HG02973 (cell line): ENCODE measurements at regions not wholly inside any gene's neighbourhood (a gene's known extent, or its start where the extent isn't known, plus 50 kb on each side); places are given as distances from the start of the nearest gene placed in this dataset.

ENCODE experiments used
- ATAC-seq: cut with Tn5 transposase; IDR thresholded peaks from one replicate; pipeline ENCODE4 v1.9.1; 2021; ENCODE audit warnings: moderate library complexity; ENCODE audit not compliant: unreplicated experiment

- ATAC-seq = no peak
Measured at GRCh38 chr5:124839371-124839998, 93.0 kb upstream of the ZNF608 start.

GRCh38 chr5:124841829-124842712 lies 95.6 kb upstream of the ZNF608 start:
- ATAC-seq = no peak

GRCh38 chr5:124842725-124843595 lies 96.5 kb upstream of the ZNF608 start:
- ATAC-seq = no peak

GRCh38 chr5:124843596-124843899 lies 97.1 kb upstream of the ZNF608 start:
- ATAC-seq = no peak

GRCh38 chr5:124844371-124844920 lies 98.0 kb upstream of the ZNF608 start:
- no peak for ATAC-seq

GRCh38 chr5:124847907-124848306 lies 101.5 kb upstream of the ZNF608 start:
- ATAC-seq = no peak

GRCh38 chr5:124849774-124850173 lies 103.3 kb upstream of the ZNF608 start:
- no peak for ATAC-seq

- no peak for ATAC-seq
Measured at GRCh38 chr5:124856726-124857125, 110.3 kb upstream of the ZNF608 start.

- no peak for ATAC-seq
Measured at GRCh38 chr5:124858612-124859011, 112.2 kb upstream of the ZNF608 start.

- no peak for ATAC-seq
Measured at GRCh38 chr5:124859027-124859426, 112.6 kb upstream of the ZNF608 start.

- ATAC-seq = no peak
Measured at GRCh38 chr5:124859556-124860290, 113.3 kb upstream of the ZNF608 start.

GRCh38 chr5:124860291-124860655 lies 113.8 kb upstream of the ZNF608 start:
- no peak for ATAC-seq

- no peak for ATAC-seq
Measured at GRCh38 chr5:124865066-124865465, 118.6 kb upstream of the ZNF608 start.

- ATAC-seq = no peak
Measured at GRCh38 chr5:124865603-124866354, 119.3 kb upstream of the ZNF608 start.

GRCh38 chr5:124866355-124867136 lies 120.1 kb upstream of the ZNF608 start:
- ATAC-seq = no peak

GRCh38 chr5:124867137-124867704 lies 120.8 kb upstream of the ZNF608 start:
- ATAC-seq = no peak

- ATAC-seq = no peak
Measured at GRCh38 chr5:124868676-124869075, 122.2 kb upstream of the ZNF608 start.

- no peak for ATAC-seq
Measured at GRCh38 chr5:124869426-124870033, 123.1 kb upstream of the ZNF608 start.
